SU-DHL-6 (cell line): ENCODE measurements at regions not wholly inside any gene's neighbourhood (a gene's known extent, or its start where the extent isn't known, plus 50 kb on each side); places are given as distances from the start of the nearest gene placed in this dataset.

Experiments
- H2AFZ ChIP-seq: fragments of 200-600 bp; sonication (generic); 2 replicates; pipeline ENCODE4 v1.6.1; 2014; ENCODE audit warnings: low read depth, mild to moderate bottlenecking, moderate library complexity, mixed read lengths, antibody characterized with exemption, low read length; ENCODE audit not compliant: severe bottlenecking
- H3F3A ChIP-seq: fragments of 200-600 bp; shearing (Covaris generic); 2 replicates; pipeline ENCODE4 v1.6.0; 2016; ENCODE audit warnings: antibody characterized with exemption, mild to moderate bottlenecking; ENCODE audit not compliant: insufficient read depth
- H3K27ac ChIP-seq: fragments of 200-600 bp; sonication (generic); 2 replicates; pipeline ENCODE4 v1.5.1; 2016; ENCODE audit warnings: low read depth, mild to moderate bottlenecking, low read length, moderate library complexity, mixed read lengths
- H3K27me3 ChIP-seq: fragments of 200-600 bp; sonication (generic), shearing (Covaris generic); 2 replicates; pipeline ENCODE4 v1.6.0; 2014; ENCODE audit warnings: mild to moderate bottlenecking, low read length
- H3K36me3 ChIP-seq: fragments of 200-600 bp; sonication (generic); 2 replicates; pipeline ENCODE4 v1.6.1; 2014; ENCODE audit warnings: mild to moderate bottlenecking, low read length, mixed read lengths
- H3K4me2 ChIP-seq: fragments of 300-600, 200-600 bp; shearing (Covaris generic), sonication (generic); 2 replicates; pipeline ENCODE4 v1.6.0; 2014; ENCODE audit warnings: low read length, low read depth, mild to moderate bottlenecking; ENCODE audit not compliant: poor library complexity, severe bottlenecking
- H3K4me3 ChIP-seq: fragments of 200-600 bp; sonication (generic); 2 replicates; pipeline ENCODE4 v1.5.1; 2014; ENCODE audit warnings: antibody characterized with exemption, low read length, mild to moderate bottlenecking, mixed read lengths; ENCODE audit not compliant: insufficient read depth, poor library complexity, severe bottlenecking
- H3K79me2 ChIP-seq: fragments of 200-600 bp; sonication (generic); 2 replicates; pipeline ENCODE4 v1.6.1; 2014; ENCODE audit warnings: mild to moderate bottlenecking, low read length, moderate library complexity; ENCODE audit not compliant: insufficient read depth
- H3K9ac ChIP-seq: fragments of 200-600 bp; sonication (generic); 2 replicates; pipeline ENCODE4 v1.7.0; 2014; ENCODE audit warnings: mild to moderate bottlenecking, low read length
- H3K9me2 ChIP-seq: fragments of 200-600 bp; sonication (generic); replicated peaks from 2 replicates; pipeline ENCODE4 v1.6.1; 2014; ENCODE audit warnings: low read length; ENCODE audit not compliant: insufficient read depth
- H3K9me3 ChIP-seq: fragments of 200-600 bp; sonication (generic); 2 replicates; pipeline ENCODE4 v1.6.1; 2014; ENCODE audit warnings: low read length, mixed read lengths; ENCODE audit not compliant: insufficient read depth
- H4K20me1 ChIP-seq: fragments of 200-600 bp; sonication (generic); 2 replicates; pipeline ENCODE4 v1.6.1; 2014; ENCODE audit warnings: low read depth, mild to moderate bottlenecking, antibody characterized with exemption, low read length, moderate library complexity, mixed read lengths
- EZH2phosphoT487 ChIP-seq: fragments of 200-600 bp; sonication (generic), shearing (Covaris generic); conservative IDR thresholded peaks from 2 replicates; pipeline ENCODE4 v1.6.1; 2018; ENCODE audit warnings: mild to moderate bottlenecking, antibody characterized with exemption, low read length, moderate library complexity, mixed read lengths
- TF ChIP-seq, protein P1 (sequence below): fragments of 200-600 bp; sonication (generic); IDR thresholded peaks from one replicate; pipeline ENCODE4 v1.5.1; 2017; ENCODE audit warnings: antibody characterized with exemption, mild to moderate bottlenecking, low read length, moderate library complexity; ENCODE audit not compliant: insufficient read depth, poor library complexity, severe bottlenecking

DNA sequence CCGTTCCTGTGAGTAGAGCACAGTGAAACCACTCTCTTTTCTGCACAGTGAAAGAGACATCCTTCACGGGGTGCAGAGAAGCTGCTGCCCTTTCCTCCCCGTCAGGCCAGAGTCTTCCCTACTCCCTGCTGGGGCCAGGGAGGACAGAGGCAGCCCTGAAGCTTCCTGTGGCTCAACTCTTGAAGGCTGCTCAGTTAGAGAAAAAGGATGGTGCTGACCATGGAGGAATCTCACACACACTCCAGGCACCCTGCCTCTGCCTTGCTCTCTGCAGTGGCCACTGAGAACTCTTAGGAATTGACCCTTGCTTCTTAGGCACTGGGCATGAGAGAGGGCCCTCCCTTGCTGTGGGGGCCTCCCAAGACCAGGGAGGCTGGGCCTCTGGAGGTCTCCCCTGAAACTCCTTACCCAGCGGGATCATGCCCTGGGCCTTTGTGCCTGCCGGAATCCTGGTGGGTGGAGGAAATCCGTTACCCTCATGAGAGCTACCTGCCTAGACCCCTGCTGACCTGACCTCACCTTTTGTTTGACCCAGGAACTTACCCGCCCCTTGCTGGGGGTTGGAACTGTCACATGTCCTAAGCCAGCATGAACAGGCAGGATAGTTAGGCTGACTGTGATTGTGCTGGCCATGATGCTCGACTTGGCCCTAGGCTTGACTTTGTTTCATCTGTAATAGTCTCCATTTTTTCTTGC is 65.0 kb upstream of the CD93 start:
- no peaks in the 10 kb centered on the region for H3F3A ChIP-seq
- H3K9me2 ChIP-seq = no peaks in the 10 kb centered on the region
- no peak overlapping the region for H2AFZ ChIP-seq
- no peak for TF ChIP-seq EZH2phosphoT487
- TF ChIP-seq, protein P1, sequence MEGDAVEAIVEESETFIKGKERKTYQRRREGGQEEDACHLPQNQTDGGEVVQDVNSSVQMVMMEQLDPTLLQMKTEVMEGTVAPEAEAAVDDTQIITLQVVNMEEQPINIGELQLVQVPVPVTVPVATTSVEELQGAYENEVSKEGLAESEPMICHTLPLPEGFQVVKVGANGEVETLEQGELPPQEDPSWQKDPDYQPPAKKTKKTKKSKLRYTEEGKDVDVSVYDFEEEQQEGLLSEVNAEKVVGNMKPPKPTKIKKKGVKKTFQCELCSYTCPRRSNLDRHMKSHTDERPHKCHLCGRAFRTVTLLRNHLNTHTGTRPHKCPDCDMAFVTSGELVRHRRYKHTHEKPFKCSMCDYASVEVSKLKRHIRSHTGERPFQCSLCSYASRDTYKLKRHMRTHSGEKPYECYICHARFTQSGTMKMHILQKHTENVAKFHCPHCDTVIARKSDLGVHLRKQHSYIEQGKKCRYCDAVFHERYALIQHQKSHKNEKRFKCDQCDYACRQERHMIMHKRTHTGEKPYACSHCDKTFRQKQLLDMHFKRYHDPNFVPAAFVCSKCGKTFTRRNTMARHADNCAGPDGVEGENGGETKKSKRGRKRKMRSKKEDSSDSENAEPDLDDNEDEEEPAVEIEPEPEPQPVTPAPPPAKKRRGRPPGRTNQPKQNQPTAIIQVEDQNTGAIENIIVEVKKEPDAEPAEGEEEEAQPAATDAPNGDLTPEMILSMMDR = no peak
- H3K4me2 ChIP-seq = no peak overlapping the region
- H3K9ac ChIP-seq = no peak overlapping the region
- H4K20me1 ChIP-seq = no peaks in the 10 kb centered on the region
- H3K27me3 ChIP-seq = no peaks in the 10 kb centered on the region
- no peak overlapping the region for H3K27ac ChIP-seq
- no peaks in the 10 kb centered on the region for H3K79me2 ChIP-seq
- H3K36me3 ChIP-seq = no peaks in the 10 kb centered on the region
- H3K4me3 ChIP-seq = no peak overlapping the region
- no peaks in the 10 kb centered on the region for H3K9me3 ChIP-seq

DNA sequence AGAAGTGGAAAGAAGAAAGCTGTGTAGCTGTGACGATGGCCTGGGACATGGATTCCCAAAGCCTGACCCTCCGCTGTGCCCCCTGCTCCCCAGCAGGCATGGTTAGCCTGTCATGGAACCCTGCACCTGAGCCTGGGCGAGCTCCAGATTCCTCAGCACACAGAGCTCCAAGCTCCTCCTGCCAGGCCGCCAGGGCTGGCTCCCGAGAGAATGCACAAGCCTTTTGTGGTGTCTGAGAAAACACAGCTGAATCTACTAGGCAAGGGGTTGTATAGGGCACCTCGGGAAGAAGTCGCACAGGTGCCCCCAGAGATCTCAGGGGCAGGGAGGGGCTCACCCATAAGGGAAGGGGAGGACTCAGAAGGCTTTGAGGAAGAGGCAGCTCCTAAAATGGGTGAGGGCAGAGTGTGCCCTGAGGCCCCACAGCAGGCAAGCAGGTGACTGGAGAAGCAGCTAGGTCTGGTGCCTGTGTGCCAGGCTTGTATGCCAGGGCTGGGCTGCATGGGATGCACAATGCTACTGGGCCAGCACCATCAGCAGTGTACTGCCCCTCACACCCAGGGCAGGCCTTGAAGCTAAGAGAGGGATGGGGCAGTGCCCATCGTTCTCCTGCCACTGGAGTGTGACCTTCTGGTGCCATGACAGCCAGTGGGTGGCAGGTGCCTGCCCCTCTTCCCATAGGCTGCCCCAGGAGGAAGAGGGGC is 64.3 kb upstream of the CD93 start:
- H3K9ac ChIP-seq = no peak overlapping the region

DNA sequence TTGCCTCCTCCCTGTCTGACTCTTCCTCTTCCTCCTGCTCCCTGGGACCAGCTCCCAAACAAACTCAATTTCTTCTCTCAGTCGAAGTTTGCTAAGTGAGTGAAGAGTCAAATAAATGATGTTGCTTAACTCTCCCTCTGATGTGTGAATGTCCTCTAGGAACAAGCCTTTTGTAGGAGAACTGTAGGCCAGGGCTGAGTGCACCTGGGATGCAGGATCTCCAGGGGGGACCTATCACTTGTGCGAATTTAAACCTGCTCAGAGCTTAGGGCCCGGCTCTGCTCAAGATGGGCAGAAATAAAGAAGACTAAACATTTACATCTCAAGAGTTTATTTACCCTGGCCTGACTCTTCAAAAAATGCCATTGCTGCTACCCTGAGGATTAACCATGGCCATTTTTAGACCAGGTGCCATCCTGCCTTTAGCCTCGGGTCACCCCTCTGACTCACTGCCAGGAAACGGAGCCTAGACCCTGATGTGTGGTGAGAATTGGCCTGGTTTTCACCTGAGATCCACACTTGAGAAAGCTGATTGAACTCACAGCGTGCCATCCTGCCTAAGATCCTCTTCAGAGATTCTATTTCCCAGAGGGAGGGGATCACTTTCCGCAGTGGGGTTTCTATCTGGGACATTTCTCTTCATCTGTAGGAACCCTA is 63.6 kb upstream of the CD93 start:
- Histone ChIP-seq H3K4me3 (no peak overlapping the region), H3K9me2 (no peaks in the 10 kb centered on the region), H2AFZ (no peak overlapping the region), H3K4me2 (no peak overlapping the region), H3K27ac (no peak overlapping the region), H3K9ac (no peak overlapping the region), H4K20me1 (no peaks in the 10 kb centered on the region), H3K27me3 (no peaks in the 10 kb centered on the region), H3F3A (no peaks in the 10 kb centered on the region), H3K79me2 (no peaks in the 10 kb centered on the region), H3K9me3 (no peaks in the 10 kb centered on the region), H3K36me3 (no peaks in the 10 kb centered on the region)
- TF ChIP-seq EZH2phosphoT487 = no peak
- TF ChIP-seq, protein P1 = no peak

More for the DNA sequence above, 64.3 kb upstream of the CD93 start:
- Histone ChIP-seq H3K9me3 (no peaks in the 10 kb centered on the region), H2AFZ (no peak overlapping the region), H3K79me2 (no peaks in the 10 kb centered on the region), H4K20me1 (no peaks in the 10 kb centered on the region), H3K4me2 (no peak overlapping the region), H3K9me2 (no peaks in the 10 kb centered on the region), H3K27ac (no peak overlapping the region), H3K36me3 (no peaks in the 10 kb centered on the region), H3K4me3 (no peak overlapping the region), H3F3A (no peaks in the 10 kb centered on the region), H3K27me3 (no peaks in the 10 kb centered on the region)
- no peak for TF ChIP-seq EZH2phosphoT487
- TF ChIP-seq, protein P1 = no peak
